ENCODE measurements at regions not wholly inside any gene's neighbourhood (a gene's known extent, or its start where the extent isn't known, plus 50 kb on each side); places are given as distances from the start of the nearest gene placed in this dataset.

DNA sequence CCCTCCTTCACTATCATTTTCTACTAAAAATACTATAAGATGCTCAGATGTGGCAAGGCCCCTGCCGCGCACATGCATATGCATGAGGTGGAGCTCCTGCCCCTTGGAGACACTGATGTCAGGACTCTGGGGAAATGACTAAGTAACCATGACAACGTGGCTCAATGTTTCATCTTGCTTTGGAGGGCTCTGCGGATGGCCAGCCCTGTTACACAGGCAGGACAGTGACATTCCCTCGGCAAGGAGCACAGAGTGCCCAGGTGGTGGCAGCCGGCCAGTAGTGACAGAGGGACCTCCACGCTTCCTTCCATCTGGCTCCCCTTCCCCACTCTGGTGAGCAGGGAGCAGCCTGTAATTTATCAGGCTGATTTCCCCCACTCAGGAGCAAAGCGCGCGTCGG is 364.1 kb downstream of the SS18 start:
- TF ChIP-seq, protein P1, sequence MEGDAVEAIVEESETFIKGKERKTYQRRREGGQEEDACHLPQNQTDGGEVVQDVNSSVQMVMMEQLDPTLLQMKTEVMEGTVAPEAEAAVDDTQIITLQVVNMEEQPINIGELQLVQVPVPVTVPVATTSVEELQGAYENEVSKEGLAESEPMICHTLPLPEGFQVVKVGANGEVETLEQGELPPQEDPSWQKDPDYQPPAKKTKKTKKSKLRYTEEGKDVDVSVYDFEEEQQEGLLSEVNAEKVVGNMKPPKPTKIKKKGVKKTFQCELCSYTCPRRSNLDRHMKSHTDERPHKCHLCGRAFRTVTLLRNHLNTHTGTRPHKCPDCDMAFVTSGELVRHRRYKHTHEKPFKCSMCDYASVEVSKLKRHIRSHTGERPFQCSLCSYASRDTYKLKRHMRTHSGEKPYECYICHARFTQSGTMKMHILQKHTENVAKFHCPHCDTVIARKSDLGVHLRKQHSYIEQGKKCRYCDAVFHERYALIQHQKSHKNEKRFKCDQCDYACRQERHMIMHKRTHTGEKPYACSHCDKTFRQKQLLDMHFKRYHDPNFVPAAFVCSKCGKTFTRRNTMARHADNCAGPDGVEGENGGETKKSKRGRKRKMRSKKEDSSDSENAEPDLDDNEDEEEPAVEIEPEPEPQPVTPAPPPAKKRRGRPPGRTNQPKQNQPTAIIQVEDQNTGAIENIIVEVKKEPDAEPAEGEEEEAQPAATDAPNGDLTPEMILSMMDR (conservative IDR thresholded peaks at IDR 0.05; ENCODE audit: low read depth, low read length) = no peak
- no peak for TF ChIP-seq EZH2 (IDR thresholded peaks at IDR 0.05; ENCODE audit: borderline replicate concordance, low read depth, low read length, poor library complexity, severe bottlenecking)

All from A673 (cell line).